B cell (primary cell): ENCODE measurements at regions not wholly inside any gene's neighbourhood (a gene's known extent, or its start where the extent isn't known, plus 50 kb on each side); places are given as distances from the start of the nearest gene placed in this dataset.

Experiments
- ATAC-seq: fragments of 200-7000 bp; cut with Tn5 transposase; one replicate; pipeline ENCODE4 v1.10.0; 2021; ENCODE audit warnings: low read depth, mild to moderate bottlenecking, moderate number of reproducible peaks, moderate library complexity
- CTCF ChIA-PET: fragments of 350-600 bp; sonication (Branson Sonifier 250); formaldehyde crosslinking; loops from one replicate; lab custom pipeline; 2021; ENCODE audit warnings: antibody characterized with exemption, inconsistent platforms; lab: Charles Lee
- POLR2A ChIA-PET: fragments of 350-600 bp; sonication (Branson Sonifier 250); formaldehyde crosslinking; loops from one replicate; lab custom pipeline; 2021; ENCODE audit warnings: antibody characterized with exemption; lab: Charles Lee
- DNase-seq: peaks from one replicate; pipeline ENCODE4 v3.0.0; 2013
- H2AFZ ChIP-seq: 2 replicates; pipeline ENCODE4 v1.6.1; 2012; ENCODE audit warnings: mild to moderate bottlenecking, low read depth, low read length; ENCODE audit not compliant: insufficient read depth, poor library complexity, severe bottlenecking
- H3K27ac ChIP-seq, 2 donors: 1 replicate in 1 of 2; 2 replicates in 1 of 2; pipeline ENCODE4 v1.5.1; 2012 to 2013; ENCODE audit warnings: low read length in 2 of 2, mild to moderate bottlenecking in 2 of 2, moderate library complexity in 1 of 2
- H3K27me3 ChIP-seq, 4 experiments: fragments of 200-600 bp in 1 of 4; sonication (generic) in 1 of 4; replicated peaks in 1 of 4; 1 replicate in 2 of 4; 2 replicates in 2 of 4; pipeline versions ENCODE4 v1.6.1 to v1.7.0; 2013 to 2016; ENCODE audit warnings: low read length in 3 of 4, mild to moderate bottlenecking in 2 of 4, mixed read lengths in 1 of 4, moderate library complexity in 1 of 4; ENCODE audit not compliant: insufficient read depth in 4 of 4, control insufficient read depth in 3 of 4; ENCODE audit errors: control extremely low read depth in 1 of 4
- H3K36me3 ChIP-seq, 2 experiments: replicated peaks in 1 of 2; 1 replicate in 1 of 2; 2 replicates in 1 of 2; pipeline versions ENCODE4 v1.6.1 to v1.7.1; 2013; ENCODE audit warnings: low read length in 1 of 2; ENCODE audit not compliant: insufficient read depth in 2 of 2, control insufficient read depth in 1 of 2; ENCODE audit errors: control extremely low read depth in 1 of 2, extremely low read depth in 1 of 2
- H3K4me1 ChIP-seq, 2 donors: fragments of 200-600 bp in 1 of 2; sonication (generic) in 1 of 2; 1 replicate in 1 of 2; 2 replicates in 1 of 2; pipeline versions ENCODE4 v1.5.1 to v1.6.1; 2013 to 2017; ENCODE audit warnings: low read length in 2 of 2; ENCODE audit not compliant: control insufficient read depth in 2 of 2, insufficient read depth in 2 of 2
- H3K4me2 ChIP-seq: replicated peaks from 2 replicates; pipeline ENCODE3; 2012; ENCODE audit warnings: mild to moderate bottlenecking, low read depth, low read length; ENCODE audit not compliant: poor library complexity, severe bottlenecking
- H3K4me3 ChIP-seq, 5 experiments: fragments of 200-600 bp in 1 of 5; sonication (generic) in 1 of 5; 1 replicate in 3 of 5; 2 replicates in 2 of 5; pipeline versions ENCODE4 v1.5.1 to v1.7.0; 2011 to 2016; ENCODE audit warnings: low read length in 4 of 5, mild to moderate bottlenecking in 4 of 5, low read depth in 2 of 5, control low read depth in 1 of 5, moderate library complexity in 1 of 5; ENCODE audit not compliant: insufficient read depth in 1 of 5; ENCODE audit errors: control extremely low read depth in 1 of 5, extremely low read depth in 1 of 5
- H3K79me2 ChIP-seq: fragments of 200-600 bp; sonication (generic); one replicate; pipeline ENCODE4 v1.6.0; 2016; ENCODE audit warnings: low read length; ENCODE audit not compliant: control insufficient read depth, insufficient read depth
- H3K9ac ChIP-seq: fragments of 200-600 bp; sonication (generic); 2 replicates; pipeline ENCODE4 v1.6.1; 2017; ENCODE audit warnings: mild to moderate bottlenecking, low read length, moderate library complexity
- H3K9me3 ChIP-seq, 3 donors: one replicate each; pipeline versions ENCODE4 v1.6.1 to v1.7.1; 2013; ENCODE audit warnings: low read length in 2 of 3; ENCODE audit not compliant: control insufficient read depth in 2 of 3, insufficient read depth in 1 of 3; ENCODE audit errors: control extremely low read depth in 1 of 3
- H4K20me1 ChIP-seq: 2 replicates; pipeline ENCODE4 v1.6.0; 2012; ENCODE audit warnings: mild to moderate bottlenecking, low read length; ENCODE audit not compliant: insufficient read depth, control insufficient read depth, poor library complexity, severe bottlenecking
- H3K27ac Mint-ChIP-seq: one replicate; pipeline ENCODE4 v1.8.0; 2021; ENCODE audit warnings: mixed read lengths
- H3K27me3 Mint-ChIP-seq: one replicate; pipeline ENCODE4 v1.8.0; 2021; ENCODE audit warnings: mixed read lengths
- H3K4me1 Mint-ChIP-seq: one replicate; pipeline ENCODE4 v1.8.0; 2021; ENCODE audit warnings: mixed read lengths
- H3K4me3 Mint-ChIP-seq: one replicate; pipeline ENCODE4 v1.8.0; 2021; ENCODE audit warnings: mixed read lengths
- H3K9me3 Mint-ChIP-seq: one replicate; pipeline ENCODE4 v1.8.0; 2022; ENCODE audit warnings: mixed read lengths; ENCODE audit not compliant: insufficient read depth
- CTCF ChIP-seq: fragments of 200-600 bp; IDR thresholded peaks from one replicate; pipeline ENCODE4 v1.8.0; 2022; ENCODE audit warnings: antibody characterized with exemption, mild to moderate bottlenecking
- EZH2 ChIP-seq: IDR thresholded peaks from 2 replicates; pipeline ENCODE4 v1.6.1; 2012; ENCODE audit warnings: borderline replicate concordance, low read depth, mild to moderate bottlenecking, moderate library complexity, low read length; ENCODE audit not compliant: insufficient read depth, poor library complexity, severe bottlenecking
- WGBS: methylation state at CpG from one replicate; pipeline ENCODE4 v1.1.5; 2013; ENCODE audit warnings: missing lambda C conversion rate; ENCODE audit not compliant: insufficient coverage; 5-methylcytosine and 5-hydroxymethylcytosine counted together
- intact Hi-C: fragments of 100-400 bp; cut with micrococcal nuclease; formaldehyde crosslinking; loops from one replicate; pipeline ENCODE4 v1.10.0; 2022

GRCh38 chr6:67497749-67498148 lies 1137.3 kb upstream of the ADGRB3 start:
- DNase-seq (no peak), ATAC-seq (no peak)
- Mint-ChIP-seq H3K27me3 (no peaks in the 10 kb centered on the region), H3K9me3 (no peaks in the 10 kb centered on the region), H3K27ac (no peak overlapping the region), H3K4me1 (no peaks in the 10 kb centered on the region), H3K4me3 (no peak overlapping the region)
- no peak overlapping the region for H3K4me3 ChIP-seq
- intact Hi-C loops = no loop called here
- H2AFZ ChIP-seq = no peak overlapping the region
- no peaks in the 10 kb centered on the region for H3K9me3 ChIP-seq
- no peak overlapping the region for H3K27ac ChIP-seq
- TF ChIP-seq CTCF (no peak), EZH2 (no peak)
- no peaks in the 10 kb centered on the region for H3K79me2 ChIP-seq
- no peaks in the 10 kb centered on the region for H3K27me3 ChIP-seq
- WGBS = no CpG with 5 or more reads among the region's 1 CpG
- H3K4me2 ChIP-seq = no peak overlapping the region
- no peaks in the 10 kb centered on the region for H3K4me1 ChIP-seq
- H3K9ac ChIP-seq = no peak overlapping the region
- POLR2A ChIA-PET = no interaction called here
- H3K36me3 ChIP-seq = no peaks in the 10 kb centered on the region
- no peaks in the 10 kb centered on the region for H4K20me1 ChIP-seq
- CTCF ChIA-PET = no interaction called here

GRCh38 chr6:67496191-67496590 lies 1138.9 kb upstream of the ADGRB3 start:
- peaks cover 4% of the 10 kb centered on the region for H3K9me3 Mint-ChIP-seq
- ATAC-seq = no peak
- CTCF ChIA-PET = no interaction called here

More at GRCh38 chr6:67496191-67496590, 1138.9 kb upstream of the ADGRB3 start:
- Histone ChIP-seq H3K9me3 (no peaks in the 10 kb centered on the region), H3K36me3 (no peaks in the 10 kb centered on the region), H3K79me2 (no peaks in the 10 kb centered on the region), H2AFZ (no peak overlapping the region), H3K4me3 (no peak overlapping the region), H3K9ac (no peak overlapping the region), H3K4me1 (no peaks in the 10 kb centered on the region), H3K4me2 (no peak overlapping the region), H3K27ac (no peak overlapping the region), H3K27me3 (no peaks in the 10 kb centered on the region), H4K20me1 (no peaks in the 10 kb centered on the region)
- TF ChIP-seq CTCF (no peak), EZH2 (no peak)
- H3K4me1 Mint-ChIP-seq = no peaks in the 10 kb centered on the region
- H3K4me3 Mint-ChIP-seq = no peak overlapping the region
- no CpG with 5 or more reads among the region's 3 CpGs for WGBS
- POLR2A ChIA-PET = no interaction called here
- no peak overlapping the region for H3K27ac Mint-ChIP-seq
- intact Hi-C loops = no loop called here
- DNase-seq = no peak
- no peaks in the 10 kb centered on the region for H3K27me3 Mint-ChIP-seq
